ENCODE measurements at regions not wholly inside any gene's neighbourhood (a gene's known extent, or its start where the extent isn't known, plus 50 kb on each side); places are given as distances from the start of the nearest gene placed in this dataset.

- no peak for DNase-seq
Observed at GRCh38 chr16:7090628-7091115, 242.0 kb upstream of the RBFOX1 start.

GRCh38 chr16:7089751-7090150 lies 242.9 kb upstream of the RBFOX1 start:
- DNase-seq, result no peak

- no peak for DNase-seq
Observed at GRCh38 chr16:7088711-7089110, 243.9 kb upstream of the RBFOX1 start.

GRCh38 chr16:7086822-7087616 lies 245.6 kb upstream of the RBFOX1 start:
- DNase-seq, result no peak

- DNase-seq, result no peak
Observed at GRCh38 chr16:7085776-7086175, 246.9 kb upstream of the RBFOX1 start.

- DNase-seq, result no peak
Observed at GRCh38 chr16:7083096-7083495, 249.5 kb upstream of the RBFOX1 start.

GRCh38 chr16:7077636-7078035 lies 255.0 kb upstream of the RBFOX1 start:
- no peak for DNase-seq

GRCh38 chr16:7074715-7075114 lies 257.9 kb upstream of the RBFOX1 start:
- DNase-seq, result no peak

- no peak for DNase-seq
Observed at GRCh38 chr16:7057458-7057857, 275.2 kb upstream of the RBFOX1 start.

- DNase-seq, result no peak
Observed at GRCh38 chr16:7055443-7055842, 277.2 kb upstream of the RBFOX1 start.

- no peak for DNase-seq
Observed at GRCh38 chr16:7051591-7052349, 280.9 kb upstream of the RBFOX1 start.

GRCh38 chr16:7044331-7044730 lies 288.3 kb upstream of the RBFOX1 start:
- no peak for DNase-seq

GRCh38 chr16:7038475-7038874 lies 294.2 kb upstream of the RBFOX1 start:
- DNase-seq, result no peak

- DNase-seq, result no peak
Observed at GRCh38 chr16:7037495-7037894, 295.1 kb upstream of the RBFOX1 start.

- no peak for DNase-seq
Observed at GRCh38 chr16:7031031-7031430, 301.6 kb upstream of the RBFOX1 start.

GRCh38 chr16:7027401-7027800 lies 305.2 kb upstream of the RBFOX1 start:
- no peak for DNase-seq

GRCh38 chr16:7026639-7027038 lies 306.0 kb upstream of the RBFOX1 start:
- no peak for DNase-seq

- no peak for DNase-seq
Observed at GRCh38 chr16:7025616-7026190, 306.9 kb upstream of the RBFOX1 start.

- DNase-seq, result no peak
Observed at GRCh38 chr16:7021653-7022275, 310.9 kb upstream of the RBFOX1 start.

- no peak for DNase-seq
Observed at GRCh38 chr16:7017006-7017662, 315.5 kb upstream of the RBFOX1 start.

GRCh38 chr16:7014756-7015155 lies 317.9 kb upstream of the RBFOX1 start:
- no peak for DNase-seq

GRCh38 chr16:7013990-7014389 lies 318.7 kb upstream of the RBFOX1 start:
- DNase-seq, result no peak

GRCh38 chr16:7004266-7004665 lies 328.4 kb upstream of the RBFOX1 start:
- DNase-seq, result no peak

Data from activated CD4-positive, alpha-beta T cell treated with anti-CD3 and anti-CD28 coated beads, Interleukin-2, amount 50 U/mL, for 1 hour (primary cell).